Left lung (tissue), 4 donors: ENCODE measurements at regions not wholly inside any gene's neighbourhood (a gene's known extent, or its start where the extent isn't known, plus 50 kb on each side); places are given as distances from the start of the nearest gene placed in this dataset.

ENCODE experiments used
- ATAC-seq: fragments of 200-7000 bp; cut with Tn5 transposase; one replicate; pipeline ENCODE4 v1.9.1; 2020; ENCODE audit warnings: moderate library complexity
- DNase-seq, 4 donors: peaks; one replicate each; pipeline ENCODE4 v3.0.0-alpha.2; 2013 to 2020
- H3K27ac ChIP-seq, 2 donors: fragments of 200-600 bp; sonication (generic) in 1 of 2; one replicate each; pipeline versions ENCODE4 v1.5.0 to v1.8.0; 2020 to 2021
- H3K27me3 ChIP-seq, 2 donors: fragments of 200-600 bp; sonication (generic) in 1 of 2; one replicate each; pipeline versions ENCODE4 v1.5.0 to v1.8.0; 2020 to 2021
- H3K36me3 ChIP-seq, 2 donors: fragments of 200-600 bp; sonication (generic) in 1 of 2; one replicate each; pipeline versions ENCODE4 v1.5.0 to v1.8.0; 2020 to 2021
- H3K4me1 ChIP-seq, 2 donors: fragments of 200-600 bp; one replicate each; pipeline ENCODE4 v1.8.0; 2021
- H3K4me3 ChIP-seq, 2 donors: fragments of 200-600 bp; sonication (generic) in 1 of 2; one replicate each; pipeline versions ENCODE4 v1.5.0 to v1.8.0; 2020 to 2021; ENCODE audit warnings: mild to moderate bottlenecking in 1 of 2
- H3K9me3 ChIP-seq, 2 donors: fragments of 200-600 bp; sonication (generic) in 1 of 2; one replicate each; pipeline versions ENCODE4 v1.5.0 to v1.8.0; 2020 to 2021
- CTCF ChIP-seq, 2 donors: fragments of 200-600 bp; sonication (generic) in 1 of 2; IDR thresholded peaks; one replicate each; pipeline versions ENCODE4 v1.5.0 to v1.8.0; 2021; ENCODE audit warnings: antibody characterized with exemption in 2 of 2
- intact Hi-C, 2 donors: fragments of 100-400 bp; cut with DNase I; formaldehyde crosslinking; loops; one replicate each; pipeline versions ENCODE4 v1.11.2 to v1.14.2; 2022
- donor health status: DM: no; HTN: yes; CAD: no.
- donor health status: DM: no; HTN: no; CAD: no.

- DNase-seq, result no peak
- Histone ChIP-seq H3K4me3 (no peak overlapping the region), H3K9me3 (no peaks in the 10 kb centered on the region), H3K27ac (no peak overlapping the region), H3K36me3 (no peaks in the 10 kb centered on the region), H3K4me1 (no peaks in the 10 kb centered on the region), H3K27me3 (no peaks in the 10 kb centered on the region)
- ATAC-seq, result no peak
- intact Hi-C loops, result no loop called here
- no peak for TF ChIP-seq CTCF (IDR thresholded peaks at IDR 0.05)
Measured at GRCh38 chr12:98173773-98174427, 341.5 kb upstream of the TMPO start.

GRCh38 chr12:98174428-98174809, 341.0 kb upstream of the TMPO start:
- ATAC-seq, result no peak
- H3K9me3 ChIP-seq, result no peaks in the 10 kb centered on the region
- no peaks in the 10 kb centered on the region for H3K27me3 ChIP-seq
- no peak for TF ChIP-seq CTCF (IDR thresholded peaks at IDR 0.05)
- DNase-seq, result peak in 1 of 4 donors; percentile 16
- no peak overlapping the region for H3K27ac ChIP-seq
- H3K4me1 ChIP-seq, result no peaks in the 10 kb centered on the region
- H3K4me3 ChIP-seq, result no peak overlapping the region
- intact Hi-C loops, result no loop called here
- no peaks in the 10 kb centered on the region for H3K36me3 ChIP-seq

GRCh38 chr12:98178126-98178525, 337.3 kb upstream of the TMPO start:
- H3K27ac ChIP-seq, result no peak overlapping the region
- no peaks in the 10 kb centered on the region for H3K4me1 ChIP-seq
- no peak overlapping the region for H3K4me3 ChIP-seq
- no peaks in the 10 kb centered on the region for H3K9me3 ChIP-seq
- TF ChIP-seq CTCF (IDR thresholded peaks at IDR 0.05), result no peak
- DNase-seq (no peak), ATAC-seq (no peak)
- no peaks in the 10 kb centered on the region for H3K27me3 ChIP-seq
- intact Hi-C loops, result no loop called here
- no peaks in the 10 kb centered on the region for H3K36me3 ChIP-seq

GRCh38 chr12:98179151-98179550, 336.2 kb upstream of the TMPO start:
- no peaks in the 10 kb centered on the region for H3K9me3 ChIP-seq
- ATAC-seq, result no peak

GRCh38 chr12:98180603-98181002, 334.8 kb upstream of the TMPO start:
- ATAC-seq (no peak), DNase-seq (no peak)
- Histone ChIP-seq H3K4me1 (no peaks in the 10 kb centered on the region), H3K36me3 (no peaks in the 10 kb centered on the region), H3K27me3 (no peaks in the 10 kb centered on the region), H3K4me3 (no peak overlapping the region), H3K27ac (no peak overlapping the region), H3K9me3 (no peaks in the 10 kb centered on the region)
- intact Hi-C loops, result no loop called here
- no peak for TF ChIP-seq CTCF (IDR thresholded peaks at IDR 0.05)

More at GRCh38 chr12:98179151-98179550, 336.2 kb upstream of the TMPO start:
- H3K27ac ChIP-seq, result no peak overlapping the region
- intact Hi-C loops, result no loop called here
- DNase-seq, result no peak
- TF ChIP-seq CTCF (IDR thresholded peaks at IDR 0.05), result no peak
- no peak overlapping the region for H3K4me3 ChIP-seq
- H3K36me3 ChIP-seq, result no peaks in the 10 kb centered on the region
- H3K4me1 ChIP-seq, result no peaks in the 10 kb centered on the region
- H3K27me3 ChIP-seq, result no peaks in the 10 kb centered on the region
